ENCODE measurements at regions not wholly inside any gene's neighbourhood (a gene's known extent, or its start where the extent isn't known, plus 50 kb on each side); places are given as distances from the start of the nearest gene placed in this dataset.

DNA sequence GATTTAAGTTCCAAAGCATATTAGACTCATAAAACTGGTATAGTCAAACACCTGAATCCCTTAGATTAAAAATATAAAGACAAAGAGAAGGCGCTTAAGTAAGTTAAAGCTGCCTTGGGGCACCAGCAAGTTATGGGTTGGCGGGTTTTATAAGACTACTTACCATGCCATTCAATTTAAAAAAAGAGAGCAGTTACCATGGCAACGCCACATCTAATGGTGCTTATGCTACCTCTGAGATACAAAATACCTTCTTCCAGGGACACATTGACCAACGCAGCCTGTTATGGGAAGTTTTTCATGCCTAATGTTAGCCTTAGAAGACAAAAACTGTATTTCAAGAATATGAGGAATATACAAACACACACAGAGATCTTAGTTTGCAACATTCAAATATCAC is 713.6 kb downstream of the RNF144B start:
- H4K8ac ChIP-seq (ENCODE audit: low read depth in 2 of 2, low read length in 2 of 2), result no peak overlapping the region
- no peaks in the 10 kb centered on the region for H3K27me3 ChIP-seq (ENCODE audit: control insufficient read depth, insufficient read depth, low read length)
- DNase-seq, result no peak
- H3K9me3 ChIP-seq (ENCODE audit: control insufficient read depth, insufficient read depth, low read length), result peaks cover 5% of the 10 kb centered on the region
- CTCF ChIA-PET, result no interaction called here
- no peak overlapping the region for H3K23ac ChIP-seq (ENCODE audit: low read depth, low read length)
- BruUV-seq (replicated peaks), result no TSS peak
- no peak overlapping the region for H4K91ac ChIP-seq (ENCODE audit: insufficient read depth, low read depth, low read length)
- H2AFZ ChIP-seq (replicated peaks; ENCODE audit: low read length, poor library complexity), result no peak overlapping the region
- in situ Hi-C loops (cut with MboI; ENCODE audit: low sequenced_read_pairs), result no loop called here
- no peak for ATAC-seq (ENCODE audit: low read depth)
- no peak overlapping the region for H3K4ac ChIP-seq (ENCODE audit: low read depth, low read length)
- intact Hi-C loops (cut with micrococcal nuclease), result no loop called here
- H4K20me1 ChIP-seq (ENCODE audit: insufficient read depth, low read length), result no peaks in the 10 kb centered on the region
- dilution Hi-C loops (cut with HindIII; ENCODE audit: low sequenced_read_pairs, unreplicated experiment), result no loop called here
- H3K79me1 ChIP-seq (ENCODE audit: low read depth in 1 of 2, low read length in 2 of 2), result no peaks in the 10 kb centered on the region
- H3K36me3 ChIP-seq (ENCODE audit: control insufficient read depth, insufficient read depth, low read length), result no peaks in the 10 kb centered on the region
- TF ChIP-seq MXI1 (IDR thresholded peaks at IDR 0.05; ENCODE audit: borderline replicate concordance, low read depth, low read length) (no peak), POLR2A (IDR thresholded peaks at IDR 0.05; ENCODE audit: low read depth, low read length) (no peak), RFX5 (IDR thresholded peaks at IDR 0.05; ENCODE audit: low read depth, low read length) (no peak), RCOR1 (IDR thresholded peaks at IDR 0.05; ENCODE audit: insufficient replicate concordance, low read length) (no peak), MAFK (IDR thresholded peaks at IDR 0.05; ENCODE audit: low read depth, low read length) (no peak), RAD21 (IDR thresholded peaks at IDR 0.05; ENCODE audit: low read length) (no peak), SMC3 (IDR thresholded peaks at IDR 0.05; ENCODE audit: low read depth, low read length) (no peak), CHD1 (IDR thresholded peaks at IDR 0.05; ENCODE audit: low read depth, low read length) (no peak), MAZ (IDR thresholded peaks at IDR 0.05; ENCODE audit: borderline replicate concordance, low read depth, low read length) (no peak), NFE2L2 (IDR thresholded peaks at IDR 0.05; ENCODE audit: low read depth, low read length) (no peak), BHLHE40 (IDR thresholded peaks at IDR 0.05; ENCODE audit: low read depth, low read length) (no peak), CEBPB (IDR thresholded peaks at IDR 0.05; ENCODE audit: low read depth, low read length) (no peak), FOS (IDR thresholded peaks at IDR 0.05; ENCODE audit: low read depth, low read length) (no peak)
- TF ChIP-seq, protein P1, sequence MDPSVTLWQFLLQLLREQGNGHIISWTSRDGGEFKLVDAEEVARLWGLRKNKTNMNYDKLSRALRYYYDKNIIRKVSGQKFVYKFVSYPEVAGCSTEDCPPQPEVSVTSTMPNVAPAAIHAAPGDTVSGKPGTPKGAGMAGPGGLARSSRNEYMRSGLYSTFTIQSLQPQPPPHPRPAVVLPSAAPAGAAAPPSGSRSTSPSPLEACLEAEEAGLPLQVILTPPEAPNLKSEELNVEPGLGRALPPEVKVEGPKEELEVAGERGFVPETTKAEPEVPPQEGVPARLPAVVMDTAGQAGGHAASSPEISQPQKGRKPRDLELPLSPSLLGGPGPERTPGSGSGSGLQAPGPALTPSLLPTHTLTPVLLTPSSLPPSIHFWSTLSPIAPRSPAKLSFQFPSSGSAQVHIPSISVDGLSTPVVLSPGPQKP (IDR thresholded peaks at IDR 0.05; ENCODE audit: borderline replicate concordance, low read depth, low read length), result no peak
- TF ChIP-seq, protein P2, sequence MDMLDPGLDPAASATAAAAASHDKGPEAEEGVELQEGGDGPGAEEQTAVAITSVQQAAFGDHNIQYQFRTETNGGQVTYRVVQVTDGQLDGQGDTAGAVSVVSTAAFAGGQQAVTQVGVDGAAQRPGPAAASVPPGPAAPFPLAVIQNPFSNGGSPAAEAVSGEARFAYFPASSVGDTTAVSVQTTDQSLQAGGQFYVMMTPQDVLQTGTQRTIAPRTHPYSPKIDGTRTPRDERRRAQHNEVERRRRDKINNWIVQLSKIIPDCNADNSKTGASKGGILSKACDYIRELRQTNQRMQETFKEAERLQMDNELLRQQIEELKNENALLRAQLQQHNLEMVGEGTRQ (IDR thresholded peaks at IDR 0.05; ENCODE audit: low read depth, low read length), result no peak
- TF ChIP-seq, protein P3, sequence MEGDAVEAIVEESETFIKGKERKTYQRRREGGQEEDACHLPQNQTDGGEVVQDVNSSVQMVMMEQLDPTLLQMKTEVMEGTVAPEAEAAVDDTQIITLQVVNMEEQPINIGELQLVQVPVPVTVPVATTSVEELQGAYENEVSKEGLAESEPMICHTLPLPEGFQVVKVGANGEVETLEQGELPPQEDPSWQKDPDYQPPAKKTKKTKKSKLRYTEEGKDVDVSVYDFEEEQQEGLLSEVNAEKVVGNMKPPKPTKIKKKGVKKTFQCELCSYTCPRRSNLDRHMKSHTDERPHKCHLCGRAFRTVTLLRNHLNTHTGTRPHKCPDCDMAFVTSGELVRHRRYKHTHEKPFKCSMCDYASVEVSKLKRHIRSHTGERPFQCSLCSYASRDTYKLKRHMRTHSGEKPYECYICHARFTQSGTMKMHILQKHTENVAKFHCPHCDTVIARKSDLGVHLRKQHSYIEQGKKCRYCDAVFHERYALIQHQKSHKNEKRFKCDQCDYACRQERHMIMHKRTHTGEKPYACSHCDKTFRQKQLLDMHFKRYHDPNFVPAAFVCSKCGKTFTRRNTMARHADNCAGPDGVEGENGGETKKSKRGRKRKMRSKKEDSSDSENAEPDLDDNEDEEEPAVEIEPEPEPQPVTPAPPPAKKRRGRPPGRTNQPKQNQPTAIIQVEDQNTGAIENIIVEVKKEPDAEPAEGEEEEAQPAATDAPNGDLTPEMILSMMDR (conservative IDR thresholded peaks at IDR 0.05; ENCODE audit: low read depth, low read length), result no peak
- no peaks in the 10 kb centered on the region for H3K4me1 ChIP-seq (ENCODE audit: control insufficient read depth, insufficient read depth, low read length)
- H3K18ac ChIP-seq (ENCODE audit: low read depth, low read length), result no peak overlapping the region
- H2AK5ac ChIP-seq (ENCODE audit: low read depth, low read length), result no peak overlapping the region
- H3K14ac ChIP-seq (replicated peaks; ENCODE audit: low read depth, low read length), result no peak overlapping the region
- no peak overlapping the region for H4K5ac ChIP-seq (ENCODE audit: low read depth, low read length)
- no peak overlapping the region for H2BK5ac ChIP-seq (ENCODE audit: low read depth, low read length, poor library complexity, severe bottlenecking)
- no peak overlapping the region for H2AK9ac ChIP-seq (replicated peaks; ENCODE audit: low read depth, low read length, poor library complexity)
- H2BK120ac ChIP-seq (ENCODE audit: low read depth, low read length), result no peak overlapping the region
- no peak overlapping the region for H2BK20ac ChIP-seq (ENCODE audit: low read depth, low read length)
- H2BK15ac ChIP-seq (ENCODE audit: low read depth, low read length), result no peak overlapping the region
- H3K27ac ChIP-seq (ENCODE audit: insufficient read depth, low read length), result no peak overlapping the region
- no peak overlapping the region for H3K9ac ChIP-seq (ENCODE audit: low read depth, low read length)
- no CpG with 5 or more reads among the region's 4 CpGs for WGBS, 2 experiments (ENCODE audit: extremely low coverage in 2 of 2, insufficient read length in 1 of 2)
- H3K4me3 ChIP-seq (ENCODE audit: insufficient read depth, low read depth, low read length), result no peak overlapping the region
- no peak overlapping the region for H3K56ac ChIP-seq (ENCODE audit: extremely low read depth, insufficient read depth, low read length)
- no peak overlapping the region for H3K4me2 ChIP-seq (ENCODE audit: low read depth, low read length)
- POLR2A ChIA-PET (ENCODE audit: unreplicated experiment), result no interaction called here
- H3K9me1 ChIP-seq (ENCODE audit: insufficient read depth, low read length), result no peaks in the 10 kb centered on the region

All from IMR-90 (cell line).